ENCODE measurements at regions not wholly inside any gene's neighbourhood (a gene's known extent, or its start where the extent isn't known, plus 50 kb on each side); places are given as distances from the start of the nearest gene placed in this dataset.

GRCh38 chr4:147029296-147029695 is 83.6 kb upstream of the TTC29 start:
- TF ChIP-seq PPARA (CRISPR knock-in tag; IDR thresholded peaks at IDR 0.05; ENCODE audit: borderline replicate concordance) = no peak
- TF ChIP-seq ARNTL (CRISPR knock-in tag; IDR thresholded peaks at IDR 0.05; ENCODE audit: borderline replicate concordance, low read depth) = no peak
- no peak for TF ChIP-seq SNAI2 (CRISPR knock-in tag; IDR thresholded peaks at IDR 0.05)
- TF ChIP-seq ZFP30 (CRISPR knock-in tag; IDR thresholded peaks at IDR 0.05) = no peak
- TF ChIP-seq POU6F1 (CRISPR knock-in tag; IDR thresholded peaks at IDR 0.05; ENCODE audit: borderline replicate concordance, low read depth) = no peak
- TF ChIP-seq ISL1 (CRISPR knock-in tag; IDR thresholded peaks at IDR 0.05) = no peak
- no peak for TF ChIP-seq ZNF70 (CRISPR knock-in tag; IDR thresholded peaks at IDR 0.05)
- no peak for TF ChIP-seq ZNF8 (CRISPR knock-in tag; IDR thresholded peaks at IDR 0.05)
- no peak for TF ChIP-seq ZNF565 (CRISPR knock-in tag; conservative IDR thresholded peaks at IDR 0.05; ENCODE audit: low read depth)
- TF ChIP-seq TSHZ2 (CRISPR knock-in tag; IDR thresholded peaks at IDR 0.05) = no peak
- no peak for TF ChIP-seq BACH2 (CRISPR knock-in tag; IDR thresholded peaks at IDR 0.05; ENCODE audit: borderline replicate concordance)
- no peak for TF ChIP-seq RARB (CRISPR knock-in tag; IDR thresholded peaks at IDR 0.05)
- no peak for TF ChIP-seq ZFP3 (CRISPR knock-in tag; IDR thresholded peaks at IDR 0.05)
- TF ChIP-seq CSDC2 (CRISPR knock-in tag; IDR thresholded peaks at IDR 0.05) = no peak
- no peak for ATAC-seq

- ATAC-seq = no peak
- TF ChIP-seq ZFP30 (CRISPR knock-in tag; IDR thresholded peaks at IDR 0.05) (no peak), ZNF70 (CRISPR knock-in tag; IDR thresholded peaks at IDR 0.05) (no peak), CREB5 (CRISPR knock-in tag; IDR thresholded peaks at IDR 0.05; ENCODE audit: low read depth) (no peak), ZC3H10 (CRISPR knock-in tag; IDR thresholded peaks at IDR 0.05) (no peak), TCF4 (CRISPR knock-in tag; IDR thresholded peaks at IDR 0.05; ENCODE audit: borderline replicate concordance) (no peak), ZNF8 (CRISPR knock-in tag; IDR thresholded peaks at IDR 0.05) (no peak), ZNF565 (CRISPR knock-in tag; conservative IDR thresholded peaks at IDR 0.05; ENCODE audit: low read depth) (no peak), BACH2 (CRISPR knock-in tag; IDR thresholded peaks at IDR 0.05; ENCODE audit: borderline replicate concordance) (no peak), ISL1 (CRISPR knock-in tag; IDR thresholded peaks at IDR 0.05) (no peak), PPARA (CRISPR knock-in tag; IDR thresholded peaks at IDR 0.05; ENCODE audit: borderline replicate concordance) (no peak), GLIS3 (CRISPR knock-in tag; IDR thresholded peaks at IDR 0.05) (no peak), ARNTL (CRISPR knock-in tag; IDR thresholded peaks at IDR 0.05; ENCODE audit: borderline replicate concordance, low read depth) (no peak), SNAI2 (CRISPR knock-in tag; IDR thresholded peaks at IDR 0.05) (no peak), ZFP3 (CRISPR knock-in tag; IDR thresholded peaks at IDR 0.05) (no peak), PATZ1 (CRISPR knock-in tag; IDR thresholded peaks at IDR 0.05; ENCODE audit: borderline replicate concordance) (no peak), TSHZ2 (CRISPR knock-in tag; IDR thresholded peaks at IDR 0.05) (no peak), CSRNP3 (CRISPR knock-in tag; IDR thresholded peaks at IDR 0.05) (no peak), RARB (CRISPR knock-in tag; IDR thresholded peaks at IDR 0.05) (no peak)
Observed at GRCh38 chr4:147034372-147034771, 88.7 kb upstream of the TTC29 start.
